PC-9 (cell line): ENCODE measurements at regions not wholly inside any gene's neighbourhood (a gene's known extent, or its start where the extent isn't known, plus 50 kb on each side); places are given as distances from the start of the nearest gene placed in this dataset.

ENCODE experiments used
- CTCF ChIP-seq: fragments of 200-600 bp; sonication (generic); conservative IDR thresholded peaks from 2 replicates; pipeline ENCODE4 v1.6.1; 2017; ENCODE audit warnings: mixed run types, antibody characterized with exemption, mild to moderate bottlenecking, moderate library complexity
- EZH2 ChIP-seq: fragments of 200-600 bp; sonication (generic); IDR thresholded peaks from 2 replicates; pipeline ENCODE4 v1.8.0; 2017; ENCODE audit warnings: antibody characterized with exemption, low read depth

GRCh38 chr17:69729944-69730343, 315.4 kb downstream of the MAP2K6 start:
- TF ChIP-seq EZH2 = no peak
- TF ChIP-seq CTCF = no peak
